ENCODE measurements at regions not wholly inside any gene's neighbourhood (a gene's known extent, or its start where the extent isn't known, plus 50 kb on each side); places are given as distances from the start of the nearest gene placed in this dataset.

DNA sequence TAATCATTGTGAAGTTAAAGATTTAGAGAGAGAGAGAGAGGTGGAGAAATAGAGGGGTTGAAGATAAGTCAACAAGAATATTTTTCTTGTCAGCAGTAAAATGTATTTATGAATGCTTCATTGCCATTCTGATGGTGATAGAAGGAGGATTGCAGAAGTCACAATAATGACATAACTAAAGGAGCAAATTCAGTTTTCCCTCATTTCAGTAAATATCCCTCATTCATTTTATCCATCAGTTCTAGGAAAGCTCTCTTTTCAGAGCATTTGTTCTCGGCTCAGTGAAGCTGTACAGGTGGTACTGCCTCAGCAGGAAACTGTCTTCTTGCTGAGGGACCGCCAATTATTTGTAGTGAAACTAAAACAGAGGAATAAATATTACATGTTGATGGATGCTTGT lies 681.4 kb downstream of the CETN3 start:
- TF ChIP-seq POLR2A (IDR thresholded peaks at IDR 0.05; ENCODE audit: low read depth, low read length) (no peak), POLR2AphosphoS5 (IDR thresholded peaks at IDR 0.05; ENCODE audit: low read depth, low read length) (no peak), TAF1 (IDR thresholded peaks at IDR 0.05; ENCODE audit: borderline replicate concordance, low read depth, low read length) (no peak)

Measured in GM12892 (cell line).